GM12878 (cell line): ENCODE measurements at regions not wholly inside any gene's neighbourhood (a gene's known extent, or its start where the extent isn't known, plus 50 kb on each side); places are given as distances from the start of the nearest gene placed in this dataset.

Experiments used
- CBFB ChIP-seq: IDR thresholded peaks from 2 replicates; pipeline ENCODE4 v1.6.1; 2016; ENCODE audit warnings: antibody characterized with exemption, low read depth
- MXI1 ChIP-seq: fragments of 150-350 bp; IDR thresholded peaks from 2 replicates; pipeline ENCODE4 v1.6.1; 2011; ENCODE audit warnings: low read depth, mild to moderate bottlenecking, inconsistent platforms, low read length, improper control_type of control experiment
- POLR2A ChIP-seq: IDR thresholded peaks from 2 replicates; pipeline ENCODE4 v1.6.1; 2011; ENCODE audit warnings: low read depth, mild to moderate bottlenecking, low read length
- RCOR1 ChIP-seq: conservative IDR thresholded peaks from 2 replicates; pipeline ENCODE4 v1.6.1; 2012; ENCODE audit warnings: low read depth, low read length, improper control_type of control experiment
- TF ChIP-seq, protein P1 (sequence below): IDR thresholded peaks from 2 replicates; pipeline ENCODE4 v1.6.1; 2011; ENCODE audit warnings: low read depth, mild to moderate bottlenecking, low read length, moderate library complexity, borderline replicate concordance; ENCODE audit errors: extremely low read depth
- TF ChIP-seq, protein P2 (sequence below), 3 experiments: IDR thresholded peaks in 2 of 3; conservative IDR thresholded peaks in 1 of 3; 2 replicates each; pipeline ENCODE4 v1.5.1; 2011; ENCODE audit warnings: low read depth in 3 of 3, low read length in 3 of 3, mild to moderate bottlenecking in 3 of 3, control low read depth in 2 of 3, moderate library complexity in 2 of 3, inconsistent platforms in 1 of 3, mixed read lengths in 1 of 3; ENCODE audit not compliant: control insufficient read depth in 2 of 3, insufficient read depth in 1 of 3; ENCODE audit errors: extremely low read depth in 1 of 3
- TF ChIP-seq, protein P3 (sequence below): fragments of 450-650 bp; formaldehyde crosslinking; IDR thresholded peaks from 2 replicates; pipeline ENCODE4 v1.5.0; 2022; ENCODE audit warnings: mild to moderate bottlenecking, missing genetic modification characterization
- TF ChIP-seq, protein P4 (sequence below): fragments of 450-650 bp; formaldehyde crosslinking; IDR thresholded peaks from 2 replicates; pipeline ENCODE4 v1.4.0; 2020; ENCODE audit warnings: mild to moderate bottlenecking, moderate library complexity

DNA sequence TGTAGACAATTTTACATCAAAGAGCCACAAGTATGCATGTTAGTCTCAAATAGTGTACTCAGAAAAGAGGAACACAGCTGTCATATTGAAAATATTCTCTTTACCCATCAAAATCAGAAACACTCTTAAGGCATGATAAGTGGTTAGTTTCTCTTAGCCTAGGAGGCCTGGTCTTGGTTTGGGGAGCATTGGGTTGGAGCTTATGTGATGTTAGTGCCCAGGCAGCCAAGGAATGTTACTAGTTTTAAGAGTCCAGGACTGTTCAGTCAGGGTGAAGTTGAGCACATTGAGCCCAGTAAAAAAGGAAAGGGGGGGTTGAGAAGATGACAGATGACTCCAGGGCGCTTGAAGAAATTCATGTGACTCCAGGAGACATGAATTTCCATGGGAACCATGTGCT is 340.6 kb downstream of the HRH4 start:
- TF ChIP-seq, protein P1, sequence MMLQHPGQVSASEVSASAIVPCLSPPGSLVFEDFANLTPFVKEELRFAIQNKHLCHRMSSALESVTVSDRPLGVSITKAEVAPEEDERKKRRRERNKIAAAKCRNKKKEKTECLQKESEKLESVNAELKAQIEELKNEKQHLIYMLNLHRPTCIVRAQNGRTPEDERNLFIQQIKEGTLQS: no peak
- TF ChIP-seq, protein P2, sequence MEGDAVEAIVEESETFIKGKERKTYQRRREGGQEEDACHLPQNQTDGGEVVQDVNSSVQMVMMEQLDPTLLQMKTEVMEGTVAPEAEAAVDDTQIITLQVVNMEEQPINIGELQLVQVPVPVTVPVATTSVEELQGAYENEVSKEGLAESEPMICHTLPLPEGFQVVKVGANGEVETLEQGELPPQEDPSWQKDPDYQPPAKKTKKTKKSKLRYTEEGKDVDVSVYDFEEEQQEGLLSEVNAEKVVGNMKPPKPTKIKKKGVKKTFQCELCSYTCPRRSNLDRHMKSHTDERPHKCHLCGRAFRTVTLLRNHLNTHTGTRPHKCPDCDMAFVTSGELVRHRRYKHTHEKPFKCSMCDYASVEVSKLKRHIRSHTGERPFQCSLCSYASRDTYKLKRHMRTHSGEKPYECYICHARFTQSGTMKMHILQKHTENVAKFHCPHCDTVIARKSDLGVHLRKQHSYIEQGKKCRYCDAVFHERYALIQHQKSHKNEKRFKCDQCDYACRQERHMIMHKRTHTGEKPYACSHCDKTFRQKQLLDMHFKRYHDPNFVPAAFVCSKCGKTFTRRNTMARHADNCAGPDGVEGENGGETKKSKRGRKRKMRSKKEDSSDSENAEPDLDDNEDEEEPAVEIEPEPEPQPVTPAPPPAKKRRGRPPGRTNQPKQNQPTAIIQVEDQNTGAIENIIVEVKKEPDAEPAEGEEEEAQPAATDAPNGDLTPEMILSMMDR (IDR thresholded peaks at IDR 0.05 in 2 of 3, conservative IDR thresholded peaks at IDR 0.05 in 1 of 3; ENCODE audit: control insufficient read depth in 2 of 3, extremely low read depth in 1 of 3, insufficient read depth in 1 of 3, low read depth in 3 of 3, low read length in 3 of 3): no peak
- TF ChIP-seq, protein P3, sequence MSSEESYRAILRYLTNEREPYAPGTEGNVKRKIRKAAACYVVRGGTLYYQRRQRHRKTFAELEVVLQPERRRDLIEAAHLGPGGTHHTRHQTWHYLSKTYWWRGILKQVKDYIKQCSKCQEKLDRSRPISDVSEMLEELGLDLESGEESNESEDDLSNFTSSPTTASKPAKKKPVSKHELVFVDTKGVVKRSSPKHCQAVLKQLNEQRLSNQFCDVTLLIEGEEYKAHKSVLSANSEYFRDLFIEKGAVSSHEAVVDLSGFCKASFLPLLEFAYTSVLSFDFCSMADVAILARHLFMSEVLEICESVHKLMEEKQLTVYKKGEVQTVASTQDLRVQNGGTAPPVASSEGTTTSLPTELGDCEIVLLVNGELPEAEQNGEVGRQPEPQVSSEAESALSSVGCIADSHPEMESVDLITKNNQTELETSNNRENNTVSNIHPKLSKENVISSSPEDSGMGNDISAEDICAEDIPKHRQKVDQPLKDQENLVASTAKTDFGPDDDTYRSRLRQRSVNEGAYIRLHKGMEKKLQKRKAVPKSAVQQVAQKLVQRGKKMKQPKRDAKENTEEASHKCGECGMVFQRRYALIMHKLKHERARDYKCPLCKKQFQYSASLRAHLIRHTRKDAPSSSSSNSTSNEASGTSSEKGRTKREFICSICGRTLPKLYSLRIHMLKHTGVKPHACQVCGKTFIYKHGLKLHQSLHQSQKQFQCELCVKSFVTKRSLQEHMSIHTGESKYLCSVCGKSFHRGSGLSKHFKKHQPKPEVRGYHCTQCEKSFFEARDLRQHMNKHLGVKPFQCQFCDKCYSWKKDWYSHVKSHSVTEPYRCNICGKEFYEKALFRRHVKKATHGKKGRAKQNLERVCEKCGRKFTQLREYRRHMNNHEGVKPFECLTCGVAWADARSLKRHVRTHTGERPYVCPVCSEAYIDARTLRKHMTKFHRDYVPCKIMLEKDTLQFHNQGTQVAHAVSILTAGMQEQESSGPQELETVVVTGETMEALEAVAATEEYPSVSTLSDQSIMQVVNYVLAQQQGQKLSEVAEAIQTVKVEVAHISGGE (CRISPR knock-in tag): no peak
- TF ChIP-seq, protein P4, sequence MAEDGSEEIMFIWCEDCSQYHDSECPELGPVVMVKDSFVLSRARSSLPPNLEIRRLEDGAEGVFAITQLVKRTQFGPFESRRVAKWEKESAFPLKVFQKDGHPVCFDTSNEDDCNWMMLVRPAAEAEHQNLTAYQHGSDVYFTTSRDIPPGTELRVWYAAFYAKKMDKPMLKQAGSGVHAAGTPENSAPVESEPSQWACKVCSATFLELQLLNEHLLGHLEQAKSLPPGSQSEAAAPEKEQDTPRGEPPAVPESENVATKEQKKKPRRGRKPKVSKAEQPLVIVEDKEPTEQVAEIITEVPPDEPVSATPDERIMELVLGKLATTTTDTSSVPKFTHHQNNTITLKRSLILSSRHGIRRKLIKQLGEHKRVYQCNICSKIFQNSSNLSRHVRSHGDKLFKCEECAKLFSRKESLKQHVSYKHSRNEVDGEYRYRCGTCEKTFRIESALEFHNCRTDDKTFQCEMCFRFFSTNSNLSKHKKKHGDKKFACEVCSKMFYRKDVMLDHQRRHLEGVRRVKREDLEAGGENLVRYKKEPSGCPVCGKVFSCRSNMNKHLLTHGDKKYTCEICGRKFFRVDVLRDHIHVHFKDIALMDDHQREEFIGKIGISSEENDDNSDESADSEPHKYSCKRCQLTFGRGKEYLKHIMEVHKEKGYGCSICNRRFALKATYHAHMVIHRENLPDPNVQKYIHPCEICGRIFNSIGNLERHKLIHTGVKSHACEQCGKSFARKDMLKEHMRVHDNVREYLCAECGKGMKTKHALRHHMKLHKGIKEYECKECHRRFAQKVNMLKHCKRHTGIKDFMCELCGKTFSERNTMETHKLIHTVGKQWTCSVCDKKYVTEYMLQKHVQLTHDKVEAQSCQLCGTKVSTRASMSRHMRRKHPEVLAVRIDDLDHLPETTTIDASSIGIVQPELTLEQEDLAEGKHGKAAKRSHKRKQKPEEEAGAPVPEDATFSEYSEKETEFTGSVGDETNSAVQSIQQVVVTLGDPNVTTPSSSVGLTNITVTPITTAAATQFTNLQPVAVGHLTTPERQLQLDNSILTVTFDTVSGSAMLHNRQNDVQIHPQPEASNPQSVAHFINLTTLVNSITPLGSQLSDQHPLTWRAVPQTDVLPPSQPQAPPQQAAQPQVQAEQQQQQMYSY (CRISPR knock-in tag): no peak
- TF ChIP-seq RCOR1 (no peak), POLR2A (no peak), CBFB (no peak), MXI1 (no peak)
